SK-N-SH (cell line): ENCODE measurements at regions not wholly inside any gene's neighbourhood (a gene's known extent, or its start where the extent isn't known, plus 50 kb on each side); places are given as distances from the start of the nearest gene placed in this dataset.

Experiments
- CTCF ChIA-PET: fragments of 300-600, 350-600 bp; formaldehyde crosslinking; extraction: SDS; loops from one replicate; lab custom pipeline; 2021; lab: Yijun Ruan, JAX
- POLR2A ChIA-PET: fragments of 350-600 bp; sonication (Branson Sonifier 250); formaldehyde crosslinking; extraction: SDS; loops from one replicate; lab custom pipeline; 2020; ENCODE audit warnings: antibody characterized with exemption, inconsistent platforms; lab: Yijun Ruan, JAX
- DNase-seq: peaks from one replicate; pipeline ENCODE4 v3.0.0; 2012
- H2AFZ ChIP-seq: fragments of 200-600 bp; sonication (generic); 2 replicates; pipeline ENCODE4 v1.8.1; 2016; ENCODE audit warnings: antibody characterized with exemption, mild to moderate bottlenecking, low read depth
- H3F3A ChIP-seq: fragments of 200-600 bp; sonication (generic); replicated peaks from 2 replicates; pipeline ENCODE3; 2016; ENCODE audit warnings: antibody characterized with exemption, mild to moderate bottlenecking; ENCODE audit not compliant: insufficient read depth
- H3K27ac ChIP-seq, 2 experiments: fragments of 200-500 bp in 1 of 2; fragments of 200-600 bp in 1 of 2; sonication (Bioruptor generic) in 1 of 2; sonication (generic), shearing (Covaris generic) in 1 of 2; 2 replicates each; pipeline versions ENCODE4 v1.5.1 to v1.6.1; 2014 to 2016; ENCODE audit warnings: low read depth in 2 of 2, inconsistent platforms in 1 of 2, low read length in 1 of 2, mild to moderate bottlenecking in 1 of 2, mixed read lengths in 1 of 2
- H3K27me3 ChIP-seq: fragments of 200-600 bp; sonication (generic), shearing (Covaris generic); 2 replicates; pipeline ENCODE4 v1.6.1; 2016; ENCODE audit warnings: mixed run types; ENCODE audit not compliant: insufficient read depth
- H3K36me3 ChIP-seq, 2 experiments: fragments of 200-500 bp in 1 of 2; fragments of 200-600 bp in 1 of 2; sonication (Bioruptor generic) in 1 of 2; sonication (generic) in 1 of 2; replicated peaks in 1 of 2; 2 replicates each; pipeline versions ENCODE3 to v1.5.1; 2014 to 2016; ENCODE audit warnings: low read length in 1 of 2, mild to moderate bottlenecking in 1 of 2; ENCODE audit not compliant: insufficient read depth in 2 of 2, control insufficient read depth in 1 of 2
- H3K4me1 ChIP-seq, 2 experiments: fragments of 200-500 bp in 1 of 2; fragments of 200-600 bp in 1 of 2; sonication (Bioruptor generic) in 1 of 2; sonication (generic), shearing (Covaris generic) in 1 of 2; 2 replicates each; pipeline versions ENCODE4 v1.5.1 to v1.6.1; 2014 to 2016; ENCODE audit warnings: low read depth in 1 of 2, low read length in 1 of 2, mixed run types in 1 of 2; ENCODE audit not compliant: insufficient read depth in 2 of 2, control insufficient read depth in 1 of 2
- H3K4me2 ChIP-seq: fragments of 200-600 bp; sonication (generic), shearing (Covaris generic); 2 replicates; pipeline ENCODE4 v1.6.1; 2017; ENCODE audit warnings: mixed run types
- H3K4me3 ChIP-seq, 2 experiments: fragments of 200-500 bp in 1 of 2; fragments of 200-600 bp in 1 of 2; sonication (Bioruptor generic) in 1 of 2; sonication (generic), shearing (Covaris generic) in 1 of 2; 2 replicates each; pipeline versions ENCODE4 v1.5.1 to v1.8.1; 2014 to 2016; ENCODE audit warnings: low read depth in 2 of 2, inconsistent platforms in 1 of 2, low read length in 1 of 2, mild to moderate bottlenecking in 1 of 2, mixed read lengths in 1 of 2, moderate library complexity in 1 of 2
- H3K79me2 ChIP-seq: fragments of 200-600 bp; sonication (generic); 2 replicates; pipeline ENCODE4 v1.8.1; 2017; ENCODE audit warnings: mild to moderate bottlenecking; ENCODE audit not compliant: insufficient read depth
- H3K9ac ChIP-seq: fragments of 200-600 bp; sonication (generic); 2 replicates; pipeline ENCODE4 v1.6.1; 2017; ENCODE audit warnings: mixed run types
- H3K9me2 ChIP-seq: fragments of 200-600 bp; sonication (generic); 2 replicates; pipeline ENCODE4 v1.6.1; 2017; ENCODE audit warnings: mixed run types
- H3K9me3 ChIP-seq: fragments of 200-600 bp; sonication (generic); 2 replicates; pipeline ENCODE4 v1.6.1; 2017; ENCODE audit warnings: mixed run types, mild to moderate bottlenecking, moderate library complexity
- H4K20me1 ChIP-seq: fragments of 200-600 bp; sonication (generic); 2 replicates; pipeline ENCODE4 v1.6.1; 2017; ENCODE audit warnings: mild to moderate bottlenecking, mixed run types; ENCODE audit not compliant: insufficient read depth
- CTCF ChIP-seq: fragments of 200-600 bp; sonication (generic); IDR thresholded peaks from 2 replicates; pipeline ENCODE4 v1.6.1; 2017; ENCODE audit warnings: antibody characterized with exemption, mild to moderate bottlenecking, moderate library complexity
- EP300 ChIP-seq, 2 experiments: IDR thresholded peaks; 2 replicates each; pipeline versions ENCODE4 v1.4.0 to v1.6.1; 2012; ENCODE audit warnings: borderline replicate concordance in 1 of 2, low read depth in 1 of 2, low read length in 1 of 2
- GABPA ChIP-seq: IDR thresholded peaks from 2 replicates; pipeline ENCODE4 v1.4.0; 2012; ENCODE audit warnings: low read depth, mild to moderate bottlenecking
- MAX ChIP-seq: IDR thresholded peaks from 2 replicates; pipeline ENCODE4 v1.4.0; 2012; ENCODE audit warnings: low read depth
- MXI1 ChIP-seq: IDR thresholded peaks from 2 replicates; pipeline ENCODE4 v1.6.1; 2012; ENCODE audit warnings: mild to moderate bottlenecking, low read depth, low read length, improper control_type of control experiment
- NFIC ChIP-seq: IDR thresholded peaks from 2 replicates; pipeline ENCODE4 v1.4.0; 2012; ENCODE audit warnings: borderline replicate concordance
- NRF1 ChIP-seq: IDR thresholded peaks from 2 replicates; pipeline ENCODE4 v1.6.1; 2012; ENCODE audit warnings: low read depth, mild to moderate bottlenecking, low read length
- POLR2AphosphoS5 ChIP-seq: IDR thresholded peaks from 2 replicates; pipeline ENCODE4 v1.6.1; 2012; ENCODE audit warnings: low read depth, low read length
- REST ChIP-seq: IDR thresholded peaks from 2 replicates; pipeline ENCODE4 v1.6.1; 2012; ENCODE audit warnings: mild to moderate bottlenecking, low read depth, low read length, moderate library complexity
- RXRA ChIP-seq: IDR thresholded peaks from 2 replicates; pipeline ENCODE4 v1.4.0; 2012; ENCODE audit warnings: low read depth, mild to moderate bottlenecking, borderline replicate concordance
- USF1 ChIP-seq: IDR thresholded peaks from 2 replicates; pipeline ENCODE4 v1.4.0; 2012; ENCODE audit warnings: low read depth, borderline replicate concordance
- WGBS: methylation state at CpG from one replicate; pipeline ENCODE4 v1.1.6; 2017; ENCODE audit warnings: low lambda C conversion rate; 5-methylcytosine and 5-hydroxymethylcytosine counted together

- H3K9me2 ChIP-seq: no peaks in the 10 kb centered on the region
- no peaks in the 10 kb centered on the region for H4K20me1 ChIP-seq
- no peak for DNase-seq
- H3K4me2 ChIP-seq: no peak overlapping the region
- no peak overlapping the region for H3K9ac ChIP-seq
- H3K27me3 ChIP-seq: no peaks in the 10 kb centered on the region
- H3K27ac ChIP-seq: no peak overlapping the region
- H3F3A ChIP-seq: no peaks in the 10 kb centered on the region
- H3K79me2 ChIP-seq: no peaks in the 10 kb centered on the region
- no peak overlapping the region for H3K4me3 ChIP-seq
- 62% methylated on average over 6 of the region's 6 CpGs for WGBS
- TF ChIP-seq MXI1 (no peak), NRF1 (no peak), NFIC (no peak), RXRA (no peak), USF1 (no peak), POLR2AphosphoS5 (no peak), GABPA (no peak), CTCF (no peak), MAX (no peak), EP300 (IDR thresholded peaks at IDR 0.05; ENCODE audit: borderline replicate concordance in 1 of 2, low read depth in 1 of 2, low read length in 1 of 2) (no peak), REST (no peak)
- no peaks in the 10 kb centered on the region for H3K36me3 ChIP-seq
- ChIA-PET CTCF (interaction anchor here (0.8 kb wide), 1 partner anchor 14 kb away, joined by 3 read pairs; no protein-coding TSS in a partner anchor), POLR2A (no interaction called here)
- peaks cover 0 to 4% of the 10 kb centered on the region in 2 experiments; a peak in 2 of 4 replicates for H3K4me1 ChIP-seq
- no peak overlapping the region for H2AFZ ChIP-seq
- no peaks in the 10 kb centered on the region for H3K9me3 ChIP-seq
These were observed 268.2 kb upstream of the ID2 start for GRCh38 chr2:8413589-8414135.
